Stomach (tissue), 8 donors: ENCODE measurements at regions not wholly inside any gene's neighbourhood (a gene's known extent, or its start where the extent isn't known, plus 50 kb on each side); places are given as distances from the start of the nearest gene placed in this dataset.

Source experiments
- DNase-seq, 2 donors: peaks; one replicate each; pipeline versions ENCODE4 v3.0.0 to v3.0.0-alpha.2; 2013 to 2019
- H3K27ac ChIP-seq, 5 donors: fragments of 200-600 bp in 4 of 5; sonication (generic) in 4 of 5; one replicate each; pipeline ENCODE4 v1.5.1; 2013 to 2019; ENCODE audit warnings: mild to moderate bottlenecking in 1 of 5, moderate library complexity in 1 of 5
- H3K27me3 ChIP-seq, 3 donors: fragments of 200-600 bp; sonication (generic); one replicate each; pipeline ENCODE4 v1.5.1; 2017 to 2019; ENCODE audit warnings: mixed run types in 1 of 3
- H3K36me3 ChIP-seq, 4 donors: fragments of 200-600 bp; sonication (generic); 1 replicate in 3 of 4; 2 replicates in 1 of 4; pipeline ENCODE4 v1.5.1; 2016 to 2019
- H3K4me1 ChIP-seq, 4 donors: fragments of 200-600 bp; sonication (generic); one replicate each; pipeline ENCODE4 v1.5.1; 2016 to 2019
- H3K4me3 ChIP-seq, 4 donors: fragments of 200-600 bp; sonication (generic) in 3 of 4; one replicate each; pipeline ENCODE4 v1.5.1; 2016 to 2019; ENCODE audit warnings: mild to moderate bottlenecking in 1 of 4
- H3K9me3 ChIP-seq, 4 donors: fragments of 200-600 bp; sonication (generic); one replicate each; pipeline ENCODE4 v1.5.1; 2016 to 2019
- EP300 ChIP-seq: sonication (generic); formaldehyde crosslinking; IDR thresholded peaks from one replicate; pipeline ENCODE4 v1.6.1; 2017; ENCODE audit warnings: antibody characterized with exemption
- POLR2A ChIP-seq, 4 donors: fragments of 450-650 bp; IDR thresholded peaks; one replicate each; pipeline ENCODE4 v1.6.1; 2016; ENCODE audit warnings: antibody characterized with exemption in 4 of 4, control low read depth in 2 of 4, mild to moderate bottlenecking in 1 of 4, moderate library complexity in 1 of 4
- POLR2AphosphoS5 ChIP-seq, 3 donors: sonication (generic); formaldehyde crosslinking; IDR thresholded peaks; one replicate each; pipeline ENCODE4 v1.6.1; 2016; ENCODE audit warnings: antibody characterized with exemption in 3 of 3
- WGBS, 5 donors: extraction: QIAGEN DNeasy Blood & Tissue Kit in 3 of 5; methylation state at CpG; one replicate each; pipeline versions ENCODE4 v1.1.5 to v1.1.7; 2013 to 2018; 5-methylcytosine and 5-hydroxymethylcytosine counted together
- intact Hi-C: fragments of 100-400 bp; cut with DNase I; formaldehyde crosslinking; loops from one replicate; pipeline ENCODE4 v1.15.1; 2023; ENCODE audit warnings: low total_unique reads
- TF ChIP-seq, protein P1 (sequence below), 7 experiments: fragments of 450-650 bp in 4 of 7; fragments of 200-600 bp in 3 of 7; sonication (generic) in 3 of 7; IDR thresholded peaks; one replicate each; pipeline ENCODE4 v1.5.1; 2016 to 2019; ENCODE audit warnings: antibody characterized with exemption in 7 of 7, control low read depth in 2 of 7, mild to moderate bottlenecking in 1 of 7
- donor health status: healthy with polysubstance abuse.
- donor health status: Bipolar disorder and iron deficiency.
- donor health status: healthy.

DNA sequence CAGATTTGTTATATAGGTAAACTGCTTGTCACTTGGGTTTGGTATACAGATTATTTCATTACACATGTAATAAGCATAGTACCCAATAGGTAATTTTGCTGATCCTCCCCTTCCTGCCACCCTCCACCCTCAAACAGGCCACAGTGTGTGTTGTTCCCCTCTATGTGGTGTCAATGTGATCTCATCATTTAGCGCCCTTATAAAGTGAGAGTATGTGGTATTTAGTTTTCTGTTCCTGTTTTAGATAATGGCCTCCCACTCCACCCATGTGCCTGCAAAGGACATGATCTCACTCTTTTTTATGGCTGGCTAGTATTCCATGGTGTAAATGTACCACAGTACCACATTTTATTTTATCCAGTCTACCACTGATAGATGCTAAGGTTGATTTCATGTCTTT lies 522.1 kb upstream of the LRRC7 start:
- no peak for DNase-seq
- Histone ChIP-seq H3K27ac (no peak overlapping the region), H3K4me3 (no peak overlapping the region), H3K27me3 (no peaks in the 10 kb centered on the region), H3K9me3 (peaks cover 0 to 6% (median 2%) of the 10 kb centered on the region in 4 donors), H3K4me1 (no peaks in the 10 kb centered on the region), H3K36me3 (no peaks in the 10 kb centered on the region)
- TF ChIP-seq, protein P1, sequence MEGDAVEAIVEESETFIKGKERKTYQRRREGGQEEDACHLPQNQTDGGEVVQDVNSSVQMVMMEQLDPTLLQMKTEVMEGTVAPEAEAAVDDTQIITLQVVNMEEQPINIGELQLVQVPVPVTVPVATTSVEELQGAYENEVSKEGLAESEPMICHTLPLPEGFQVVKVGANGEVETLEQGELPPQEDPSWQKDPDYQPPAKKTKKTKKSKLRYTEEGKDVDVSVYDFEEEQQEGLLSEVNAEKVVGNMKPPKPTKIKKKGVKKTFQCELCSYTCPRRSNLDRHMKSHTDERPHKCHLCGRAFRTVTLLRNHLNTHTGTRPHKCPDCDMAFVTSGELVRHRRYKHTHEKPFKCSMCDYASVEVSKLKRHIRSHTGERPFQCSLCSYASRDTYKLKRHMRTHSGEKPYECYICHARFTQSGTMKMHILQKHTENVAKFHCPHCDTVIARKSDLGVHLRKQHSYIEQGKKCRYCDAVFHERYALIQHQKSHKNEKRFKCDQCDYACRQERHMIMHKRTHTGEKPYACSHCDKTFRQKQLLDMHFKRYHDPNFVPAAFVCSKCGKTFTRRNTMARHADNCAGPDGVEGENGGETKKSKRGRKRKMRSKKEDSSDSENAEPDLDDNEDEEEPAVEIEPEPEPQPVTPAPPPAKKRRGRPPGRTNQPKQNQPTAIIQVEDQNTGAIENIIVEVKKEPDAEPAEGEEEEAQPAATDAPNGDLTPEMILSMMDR (IDR thresholded peaks at IDR 0.05), result no peak
- no peak for TF ChIP-seq EP300
- TF ChIP-seq POLR2A (IDR thresholded peaks at IDR 0.05), result no peak
- TF ChIP-seq POLR2AphosphoS5 (IDR thresholded peaks at IDR 0.05), result no peak
- WGBS, 5 donors, result 89 to 100% (median 96%) methylated on average over 1 of the region's 1 CpG
- intact Hi-C loops, result no loop called here

DNA sequence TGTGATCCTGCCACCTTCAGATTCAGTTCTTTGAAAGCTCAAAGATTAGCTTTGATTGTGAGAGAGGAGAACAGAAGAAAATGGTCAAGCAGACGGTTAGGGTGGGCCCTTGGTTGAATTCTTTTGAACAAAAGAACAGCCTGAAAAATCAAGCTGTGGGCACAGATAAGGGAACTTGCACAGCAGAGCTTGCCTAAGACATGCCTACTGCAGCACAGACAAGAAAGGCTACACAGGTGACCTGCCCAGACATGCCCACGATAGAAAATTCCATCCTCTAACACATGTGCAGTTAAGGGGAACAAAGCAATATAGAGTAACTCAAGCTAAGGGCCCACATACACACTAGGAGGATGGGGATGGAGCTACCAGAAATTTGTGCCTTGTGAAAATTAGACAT lies 512.5 kb upstream of the LRRC7 start:
- no peak for TF ChIP-seq POLR2A (IDR thresholded peaks at IDR 0.05)
- TF ChIP-seq, protein P1 (IDR thresholded peaks at IDR 0.05), result no peak
- TF ChIP-seq POLR2AphosphoS5 (IDR thresholded peaks at IDR 0.05), result no peak
- no peak for TF ChIP-seq EP300
- no peak overlapping the region for H3K4me3 ChIP-seq
- no peaks in the 10 kb centered on the region for H3K36me3 ChIP-seq
- intact Hi-C loops, result no loop called here
- H3K4me1 ChIP-seq, result peaks cover 0 to 4% (median 0%) of the 10 kb centered on the region in 4 donors
- peak in 1 of 2 donors; percentile 12 for DNase-seq
- 26 to 65% (median 44%) methylated on average over 2 of the region's 2 CpGs for WGBS, 5 donors
- no peak overlapping the region for H3K27ac ChIP-seq
- no peaks in the 10 kb centered on the region for H3K27me3 ChIP-seq
- H3K9me3 ChIP-seq, result no peaks in the 10 kb centered on the region

DNA sequence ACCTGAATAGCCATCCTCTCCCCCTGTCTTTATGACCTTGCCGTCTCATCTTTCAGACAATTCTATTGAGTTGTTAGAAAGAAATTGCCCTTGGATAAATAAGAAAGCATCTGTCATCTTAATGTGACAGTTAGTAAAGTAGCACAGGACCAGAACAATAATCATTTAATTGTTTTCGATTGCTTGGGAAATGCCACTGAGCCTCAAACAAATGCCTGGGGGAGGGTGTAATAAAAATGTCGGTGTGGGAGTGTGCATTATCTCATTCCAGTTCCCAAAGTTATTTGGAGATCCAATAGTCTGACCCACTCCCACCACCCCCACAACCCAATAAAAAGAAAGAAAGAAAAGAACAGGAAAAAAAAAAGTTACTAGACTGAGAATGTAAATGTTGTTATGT lies 509.3 kb upstream of the LRRC7 start:
- DNase-seq, result no peak
- Histone ChIP-seq H3K4me1 (peaks cover 0 to 4% (median 0%) of the 10 kb centered on the region in 4 donors), H3K27me3 (no peaks in the 10 kb centered on the region), H3K4me3 (no peak overlapping the region), H3K27ac (no peak overlapping the region), H3K36me3 (no peaks in the 10 kb centered on the region), H3K9me3 (no peaks in the 10 kb centered on the region)
- 75 to 81% (median 76%) methylated on average over 3 of the region's 3 CpGs for WGBS, 5 donors
- intact Hi-C loops, result no loop called here
- TF ChIP-seq POLR2AphosphoS5 (IDR thresholded peaks at IDR 0.05) (no peak), EP300 (no peak), POLR2A (IDR thresholded peaks at IDR 0.05) (no peak)
- TF ChIP-seq, protein P1 (IDR thresholded peaks at IDR 0.05), result no peak

DNA sequence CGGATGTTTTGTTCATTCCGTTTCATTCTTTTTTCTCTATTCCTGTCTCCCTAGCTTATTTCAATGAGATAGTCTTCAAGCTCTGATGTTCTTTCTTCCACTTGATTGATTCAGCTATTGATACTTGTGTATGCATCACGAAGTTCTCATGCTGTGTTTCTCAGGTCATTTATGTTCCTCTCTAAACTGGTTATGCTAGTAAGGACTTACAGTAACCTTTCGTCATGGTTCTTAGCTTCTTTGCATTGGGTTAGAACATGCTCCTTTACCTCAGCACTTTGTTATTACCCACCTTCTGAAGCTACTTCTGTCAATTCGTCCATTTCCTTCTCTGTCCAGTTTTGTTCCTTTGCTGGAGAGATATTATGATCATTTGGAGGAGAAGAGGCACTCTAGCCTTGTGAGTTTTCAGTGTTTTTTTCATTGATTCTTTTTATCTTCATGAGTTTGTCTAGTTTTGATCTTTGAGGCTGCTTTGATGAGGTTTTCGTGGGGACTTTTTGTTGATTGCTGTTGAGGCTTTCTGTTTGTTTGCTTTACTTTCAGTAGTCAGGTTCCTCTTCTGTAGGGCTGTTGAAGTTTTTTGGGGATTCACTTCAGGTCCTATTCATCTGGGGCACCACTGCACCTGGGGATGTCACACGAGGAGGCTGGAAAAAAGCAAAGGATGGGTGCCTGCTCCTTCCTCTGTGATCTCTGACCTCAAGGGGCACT lies 496.9 kb upstream of the LRRC7 start:
- TF ChIP-seq, protein P1 (IDR thresholded peaks at IDR 0.05), result no peak
- TF ChIP-seq EP300 (no peak), POLR2AphosphoS5 (IDR thresholded peaks at IDR 0.05) (no peak), POLR2A (IDR thresholded peaks at IDR 0.05) (no peak)
- DNase-seq, result no peak
- H3K27ac ChIP-seq, result no peak overlapping the region
- no peaks in the 10 kb centered on the region for H3K4me1 ChIP-seq
- WGBS, 5 donors, result 79 to 86% (median 85%) methylated on average over 7 of the region's 7 CpGs
- H3K9me3 ChIP-seq, result peaks cover 0 to 14% (median 0%) of the 10 kb centered on the region in 4 donors
- no peak overlapping the region for H3K4me3 ChIP-seq
- intact Hi-C loops, result no loop called here
- no peaks in the 10 kb centered on the region for H3K27me3 ChIP-seq
- H3K36me3 ChIP-seq, result no peaks in the 10 kb centered on the region
